HEK293 (cell line): ENCODE measurements at regions not wholly inside any gene's neighbourhood (a gene's known extent, or its start where the extent isn't known, plus 50 kb on each side); places are given as distances from the start of the nearest gene placed in this dataset.

Experiments
- CTCF ChIA-PET: fragments of 350-600 bp; formaldehyde crosslinking; extraction: SDS; loops from one replicate; lab custom pipeline; 2021; ENCODE audit warnings: antibody characterized with exemption; lab: Yijun Ruan, JAX
- POLR2A ChIA-PET: fragments of 300-600 bp; formaldehyde crosslinking; extraction: SDS; loops from one replicate; lab custom pipeline; 2020; ENCODE audit warnings: antibody characterized with exemption, inconsistent platforms; lab: Yijun Ruan, JAX
- H3K27ac ChIP-seq: fragments of 200-500 bp; sonication (Bioruptor generic); 2 replicates; pipeline ENCODE4 v1.5.1; 2014; ENCODE audit warnings: low read depth, low read length, control low read depth, inconsistent platforms; ENCODE audit errors: extremely low read depth
- H3K36me3 ChIP-seq, 2 experiments: fragments of 200-500 bp in 1 of 2; sonication (Bioruptor generic) in 1 of 2; 1 replicate in 1 of 2; 2 replicates in 1 of 2; pipeline ENCODE4 v1.5.1; 2014 to 2017; ENCODE audit warnings: inconsistent platforms in 2 of 2, low read length in 2 of 2; ENCODE audit not compliant: control insufficient read depth in 2 of 2, insufficient read depth in 1 of 2
- H3K4me1 ChIP-seq: fragments of 200-500 bp; sonication (Bioruptor generic); 2 replicates; pipeline ENCODE4 v1.5.1; 2014; ENCODE audit warnings: mild to moderate bottlenecking, low read length, inconsistent platforms; ENCODE audit not compliant: control insufficient read depth, insufficient read depth
- H3K4me3 ChIP-seq: 2 replicates; pipeline ENCODE4 v1.5.1; 2011; ENCODE audit warnings: low read depth, mild to moderate bottlenecking, control low read depth, low read length, moderate library complexity
- H3K9me3 ChIP-seq: fragments of 200-500 bp; sonication (Bioruptor generic); 2 replicates; pipeline ENCODE4 v1.5.1; 2014; ENCODE audit warnings: low read depth, low read length, inconsistent platforms; ENCODE audit not compliant: control insufficient read depth, insufficient read depth
- ELK4 ChIP-seq: IDR thresholded peaks from 2 replicates; pipeline ENCODE4 v1.6.1; 2011; ENCODE audit warnings: mild to moderate bottlenecking, low read depth, low read length, borderline replicate concordance
- FEZF1 ChIP-seq: fragments of 450-650 bp; formaldehyde crosslinking; IDR thresholded peaks from 2 replicates; pipeline ENCODE4 v1.5.1; 2016; ENCODE audit warnings: missing biosample characterization, missing genetic modification characterization
- GLI4 ChIP-seq: fragments of 450-650 bp; formaldehyde crosslinking; IDR thresholded peaks from 2 replicates; pipeline ENCODE4 v1.5.1; 2016; ENCODE audit warnings: missing biosample characterization, missing genetic modification characterization
- KLF8 ChIP-seq: fragments of 450-650 bp; formaldehyde crosslinking; IDR thresholded peaks from 2 replicates; pipeline ENCODE4 v1.5.1; 2016; ENCODE audit warnings: missing biosample characterization, missing genetic modification characterization
- PATZ1 ChIP-seq: fragments of 450-650 bp; formaldehyde crosslinking; IDR thresholded peaks from 2 replicates; pipeline ENCODE4 v1.5.1; 2016; ENCODE audit warnings: missing biosample characterization, missing genetic modification characterization
- ZEB2 ChIP-seq: fragments of 450-650 bp; formaldehyde crosslinking; IDR thresholded peaks from 2 replicates; pipeline ENCODE4 v1.5.1; 2016; ENCODE audit warnings: missing biosample characterization, missing genetic modification characterization
- ZFHX2 ChIP-seq: fragments of 450-650 bp; formaldehyde crosslinking; conservative IDR thresholded peaks from 2 replicates; pipeline ENCODE4 v1.5.1; 2016; ENCODE audit warnings: missing biosample characterization, missing genetic modification characterization
- ZNF148 ChIP-seq: fragments of 450-650 bp; formaldehyde crosslinking; IDR thresholded peaks from 2 replicates; pipeline ENCODE4 v1.5.0; 2017; ENCODE audit warnings: missing biosample characterization, missing genetic modification characterization, borderline replicate concordance
- ZNF23 ChIP-seq: fragments of 450-650 bp; formaldehyde crosslinking; IDR thresholded peaks from 2 replicates; pipeline ENCODE4 v1.5.1; 2016; ENCODE audit warnings: missing biosample characterization, missing genetic modification characterization, borderline replicate concordance
- ZNF391 ChIP-seq: fragments of 450-650 bp; formaldehyde crosslinking; IDR thresholded peaks from 2 replicates; pipeline ENCODE4 v1.5.1; 2016; ENCODE audit warnings: low read depth, missing biosample characterization, missing genetic modification characterization, borderline replicate concordance
- ZNF423 ChIP-seq: fragments of 450-650 bp; formaldehyde crosslinking; IDR thresholded peaks from 2 replicates; pipeline ENCODE4 v1.5.1; 2016; ENCODE audit warnings: missing biosample characterization, missing genetic modification characterization
- ZNF426 ChIP-seq: fragments of 450-650 bp; formaldehyde crosslinking; IDR thresholded peaks from 2 replicates; pipeline ENCODE4 v1.5.1; 2017; ENCODE audit warnings: missing biosample characterization, missing genetic modification characterization, mild to moderate bottlenecking, inconsistent platforms, moderate library complexity
- ZNF544 ChIP-seq: fragments of 450-650 bp; formaldehyde crosslinking; IDR thresholded peaks from 2 replicates; pipeline ENCODE4 v1.5.0; 2017; ENCODE audit warnings: missing biosample characterization, missing genetic modification characterization
- ZNF664 ChIP-seq: fragments of 450-650 bp; formaldehyde crosslinking; IDR thresholded peaks from 2 replicates; pipeline ENCODE4 v1.5.1; 2016; ENCODE audit warnings: missing biosample characterization, missing genetic modification characterization
- ZNF837 ChIP-seq: fragments of 450-650 bp; formaldehyde crosslinking; IDR thresholded peaks from 2 replicates; pipeline ENCODE4 v1.5.1; 2016; ENCODE audit warnings: missing biosample characterization, missing genetic modification characterization

- no peak for TF ChIP-seq ZNF837 (tag by site-specific recombination)
- TF ChIP-seq ZNF426, result no peak
- TF ChIP-seq ZNF423 (tag by site-specific recombination), result no peak
- no peak for TF ChIP-seq ZEB2 (tag by site-specific recombination)
- no peaks in the 10 kb centered on the region for H3K9me3 ChIP-seq
- no peak overlapping the region for H3K4me3 ChIP-seq
- no peaks in the 10 kb centered on the region for H3K36me3 ChIP-seq
- ChIA-PET CTCF (interaction anchor here (1.1 to 1.6 kb wide), 2 partner anchors 10 to 152 kb away, joined by 3 to 4 read pairs; no protein-coding TSS in a partner anchor), POLR2A (no interaction called here)
- peaks cover 10% of the 10 kb centered on the region for H3K4me1 ChIP-seq
- no peak overlapping the region for H3K27ac ChIP-seq
These were observed 68.2 kb downstream of the MAP10 start for GRCh38 chr1:232873412-232873811.

GRCh38 chr1:232873931-232874330, 68.7 kb downstream of the MAP10 start:
- ChIA-PET CTCF (interaction anchor here (0.6 to 1.1 kb wide), 4 partner anchors 26 to 216 kb away, joined by 3 to 4 read pairs (median 3); no protein-coding TSS in a partner anchor), POLR2A (no interaction called here)
- no peak overlapping the region for H3K27ac ChIP-seq

More at GRCh38 chr1:232873931-232874330, 68.7 kb downstream of the MAP10 start:
- Histone ChIP-seq H3K9me3 (no peaks in the 10 kb centered on the region), H3K36me3 (no peaks in the 10 kb centered on the region), H3K4me1 (peaks cover 5% of the 10 kb centered on the region), H3K4me3 (no peak overlapping the region)
- no peak for TF ChIP-seq ZNF664
- TF ChIP-seq ZFHX2 (tag by site-specific recombination), result no peak
- no peak for TF ChIP-seq GLI4
- TF ChIP-seq KLF8, result no peak
- TF ChIP-seq ZNF391 (tag by site-specific recombination), result no peak
- TF ChIP-seq ZNF23 (tag by site-specific recombination), result no peak
- no peak for TF ChIP-seq ELK4
- no peak for TF ChIP-seq ZNF148 (tag by site-specific recombination)
- TF ChIP-seq ZNF544 (tag by site-specific recombination), result no peak
- no peak for TF ChIP-seq FEZF1 (tag by site-specific recombination)
- TF ChIP-seq PATZ1 (tag by site-specific recombination), result no peak
